ENCODE measurements at regions not wholly inside any gene's neighbourhood (a gene's known extent, or its start where the extent isn't known, plus 50 kb on each side); places are given as distances from the start of the nearest gene placed in this dataset.

- Histone ChIP-seq H3K4me1 (ENCODE audit: control insufficient read depth in 1 of 2, insufficient read depth in 2 of 2, low read depth in 1 of 2, low read length in 1 of 2) (no peaks in the 10 kb centered on the region), H3K27ac (ENCODE audit: low read depth in 2 of 2, low read length in 1 of 2) (no peak overlapping the region), H2AFZ (ENCODE audit: low read depth) (no peak overlapping the region), H3K9me3 (no peaks in the 10 kb centered on the region), H4K20me1 (ENCODE audit: insufficient read depth) (no peaks in the 10 kb centered on the region), H3K4me3 (ENCODE audit: low read depth in 2 of 2, low read length in 1 of 2) (no peak overlapping the region), H3K4me2 (no peak overlapping the region), H3K27me3 (ENCODE audit: insufficient read depth) (no peaks in the 10 kb centered on the region), H3K9me2 (no peaks in the 10 kb centered on the region), H3K36me3 (replicated peaks in 1 of 2; ENCODE audit: control insufficient read depth in 1 of 2, insufficient read depth in 2 of 2, low read length in 1 of 2) (no peaks in the 10 kb centered on the region), H3K9ac (no peak overlapping the region), H3F3A (replicated peaks; ENCODE audit: insufficient read depth) (no peaks in the 10 kb centered on the region), H3K79me2 (ENCODE audit: insufficient read depth) (no peaks in the 10 kb centered on the region)
- ChIA-PET POLR2A (no interaction called here), CTCF (interaction anchor here (0.9 kb wide), 1 partner anchor 16 kb away, joined by 3 read pairs; no protein-coding TSS in a partner anchor)
- TF ChIP-seq, protein P1, sequence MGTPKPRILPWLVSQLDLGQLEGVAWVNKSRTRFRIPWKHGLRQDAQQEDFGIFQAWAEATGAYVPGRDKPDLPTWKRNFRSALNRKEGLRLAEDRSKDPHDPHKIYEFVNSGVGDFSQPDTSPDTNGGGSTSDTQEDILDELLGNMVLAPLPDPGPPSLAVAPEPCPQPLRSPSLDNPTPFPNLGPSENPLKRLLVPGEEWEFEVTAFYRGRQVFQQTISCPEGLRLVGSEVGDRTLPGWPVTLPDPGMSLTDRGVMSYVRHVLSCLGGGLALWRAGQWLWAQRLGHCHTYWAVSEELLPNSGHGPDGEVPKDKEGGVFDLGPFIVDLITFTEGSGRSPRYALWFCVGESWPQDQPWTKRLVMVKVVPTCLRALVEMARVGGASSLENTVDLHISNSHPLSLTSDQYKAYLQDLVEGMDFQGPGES (IDR thresholded peaks at IDR 0.05; ENCODE audit: low read depth, low read length), result no peak
- TF ChIP-seq, protein P2, sequence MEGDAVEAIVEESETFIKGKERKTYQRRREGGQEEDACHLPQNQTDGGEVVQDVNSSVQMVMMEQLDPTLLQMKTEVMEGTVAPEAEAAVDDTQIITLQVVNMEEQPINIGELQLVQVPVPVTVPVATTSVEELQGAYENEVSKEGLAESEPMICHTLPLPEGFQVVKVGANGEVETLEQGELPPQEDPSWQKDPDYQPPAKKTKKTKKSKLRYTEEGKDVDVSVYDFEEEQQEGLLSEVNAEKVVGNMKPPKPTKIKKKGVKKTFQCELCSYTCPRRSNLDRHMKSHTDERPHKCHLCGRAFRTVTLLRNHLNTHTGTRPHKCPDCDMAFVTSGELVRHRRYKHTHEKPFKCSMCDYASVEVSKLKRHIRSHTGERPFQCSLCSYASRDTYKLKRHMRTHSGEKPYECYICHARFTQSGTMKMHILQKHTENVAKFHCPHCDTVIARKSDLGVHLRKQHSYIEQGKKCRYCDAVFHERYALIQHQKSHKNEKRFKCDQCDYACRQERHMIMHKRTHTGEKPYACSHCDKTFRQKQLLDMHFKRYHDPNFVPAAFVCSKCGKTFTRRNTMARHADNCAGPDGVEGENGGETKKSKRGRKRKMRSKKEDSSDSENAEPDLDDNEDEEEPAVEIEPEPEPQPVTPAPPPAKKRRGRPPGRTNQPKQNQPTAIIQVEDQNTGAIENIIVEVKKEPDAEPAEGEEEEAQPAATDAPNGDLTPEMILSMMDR (IDR thresholded peaks at IDR 0.05), result no peak
- TF ChIP-seq TAF1 (IDR thresholded peaks at IDR 0.05; ENCODE audit: borderline replicate concordance, low read depth, low read length), result no peak
- no peak for TF ChIP-seq SIN3A (IDR thresholded peaks at IDR 0.05; ENCODE audit: borderline replicate concordance, low read depth, low read length)
- no peak for TF ChIP-seq RFX5 (IDR thresholded peaks at IDR 0.05; ENCODE audit: low read length)
- no peak for TF ChIP-seq GATA2 (CRISPR knock-in tag; IDR thresholded peaks at IDR 0.05)
- TF ChIP-seq ZBTB33 (IDR thresholded peaks at IDR 0.05; ENCODE audit: borderline replicate concordance, low read depth), result no peak
- TF ChIP-seq NRF1 (IDR thresholded peaks at IDR 0.05; ENCODE audit: low read depth, low read length), result no peak
- TF ChIP-seq RXRA (IDR thresholded peaks at IDR 0.05; ENCODE audit: borderline replicate concordance, low read depth), result no peak
- TF ChIP-seq FOXM1 (IDR thresholded peaks at IDR 0.05; ENCODE audit: low read depth), result no peak
- TF ChIP-seq EP300 (IDR thresholded peaks at IDR 0.05; ENCODE audit: borderline replicate concordance in 1 of 2, low read depth in 1 of 2, low read length in 1 of 2), result no peak
- no peak for TF ChIP-seq ELF1 (IDR thresholded peaks at IDR 0.05)
- TF ChIP-seq GABPA (IDR thresholded peaks at IDR 0.05; ENCODE audit: low read depth), result no peak
- no peak for TF ChIP-seq FOXJ3 (CRISPR knock-in tag; IDR thresholded peaks at IDR 0.05)
- WGBS (ENCODE audit: low lambda C conversion rate), result 72% methylated on average over 3 of the region's 3 CpGs
- no peak for DNase-seq
Measured at GRCh38 chr11:92576315-92576714, 351.7 kb downstream of the FAT3 start.

All from SK-N-SH (cell line).